AG04450 (cell line): ENCODE measurements at regions not wholly inside any gene's neighbourhood (a gene's known extent, or its start where the extent isn't known, plus 50 kb on each side); places are given as distances from the start of the nearest gene placed in this dataset.

Experiments used
- CTCF ChIA-PET: fragments of 300-600, 350-600 bp; formaldehyde crosslinking; extraction: SDS; loops from one replicate; lab custom pipeline; 2022; ENCODE audit warnings: antibody characterized with exemption, inconsistent platforms; lab: Charles Lee
- POLR2A ChIA-PET: fragments of 350-600 bp; formaldehyde crosslinking; extraction: SDS; loops from one replicate; lab custom pipeline; 2021; ENCODE audit warnings: antibody characterized with exemption, inconsistent platforms; lab: Yijun Ruan, JAX
- DNase-seq: peaks from one replicate; pipeline ENCODE4 v3.0.0-alpha.2; 2011; ENCODE audit warnings: low read depth, low spot score
- H3K27ac ChIP-seq: one replicate; pipeline ENCODE4 v1.5.1; 2012; ENCODE audit warnings: low read depth, low read length, control low read depth
- H3K27me3 ChIP-seq: one replicate; pipeline ENCODE4 v1.6.0; 2012; ENCODE audit warnings: low read length; ENCODE audit not compliant: control insufficient read depth, insufficient read depth
- H3K4me3 ChIP-seq: 2 replicates; pipeline ENCODE4 v1.5.1; 2011; ENCODE audit warnings: mild to moderate bottlenecking, low read depth, low read length, control low read depth
- H3K9me3 ChIP-seq: 2 replicates; pipeline ENCODE4 v1.5.1; 2012; ENCODE audit warnings: low read length; ENCODE audit not compliant: control insufficient read depth, insufficient read depth
- CTCF ChIP-seq: IDR thresholded peaks from 2 replicates; pipeline ENCODE4 v1.5.1; 2011; ENCODE audit warnings: low read depth, low read length, control low read depth, inconsistent platforms

GRCh38 chr2:147368306-147368705 lies 476.5 kb upstream of the ACVR2A start:
- no peak overlapping the region for H3K27ac ChIP-seq
- POLR2A ChIA-PET: interaction anchor here (0.5 kb wide), 1 partner anchor 1992 kb away, joined by 6 read pairs; no protein-coding TSS in a partner anchor
- TF ChIP-seq CTCF: no peak
- no peak overlapping the region for H3K4me3 ChIP-seq
- CTCF ChIA-PET: no interaction called here
- H3K9me3 ChIP-seq: no peaks in the 10 kb centered on the region
- no peak for DNase-seq
- no peaks in the 10 kb centered on the region for H3K27me3 ChIP-seq

- Histone ChIP-seq H3K4me3 (no peak overlapping the region), H3K27ac (no peak overlapping the region), H3K9me3 (no peaks in the 10 kb centered on the region), H3K27me3 (no peaks in the 10 kb centered on the region)
- DNase-seq: no peak
- no peak for TF ChIP-seq CTCF
- ChIA-PET CTCF (no interaction called here), POLR2A (no interaction called here)
These were observed 478.6 kb upstream of the ACVR2A start for GRCh38 chr2:147366279-147366678.

GRCh38 chr2:147365622-147366021 lies 479.2 kb upstream of the ACVR2A start:
- no peak overlapping the region for H3K4me3 ChIP-seq
- no peaks in the 10 kb centered on the region for H3K27me3 ChIP-seq
- POLR2A ChIA-PET: no interaction called here
- no peak overlapping the region for H3K27ac ChIP-seq
- no peak for TF ChIP-seq CTCF
- CTCF ChIA-PET: no interaction called here
- no peak for DNase-seq
- no peaks in the 10 kb centered on the region for H3K9me3 ChIP-seq

- ChIA-PET POLR2A (no interaction called here), CTCF (no interaction called here)
- no peaks in the 10 kb centered on the region for H3K9me3 ChIP-seq
- DNase-seq: no peak
- H3K27me3 ChIP-seq: no peaks in the 10 kb centered on the region
- TF ChIP-seq CTCF: no peak
- no peak overlapping the region for H3K4me3 ChIP-seq
- H3K27ac ChIP-seq: no peak overlapping the region
These were observed 480.2 kb upstream of the ACVR2A start for GRCh38 chr2:147364597-147364996.

- no peaks in the 10 kb centered on the region for H3K9me3 ChIP-seq
- POLR2A ChIA-PET: no interaction called here
- no peak overlapping the region for H3K4me3 ChIP-seq
- H3K27ac ChIP-seq: no peak overlapping the region
- no peak for TF ChIP-seq CTCF
- CTCF ChIA-PET: interaction anchor here (0.5 kb wide), 1 partner anchor 544 kb away, joined by 5 read pairs; no protein-coding TSS in a partner anchor
- H3K27me3 ChIP-seq: no peaks in the 10 kb centered on the region
- DNase-seq: no peak
These were observed 481.6 kb upstream of the ACVR2A start for GRCh38 chr2:147363181-147363580.
